ENCODE measurements at regions not wholly inside any gene's neighbourhood (a gene's known extent, or its start where the extent isn't known, plus 50 kb on each side); places are given as distances from the start of the nearest gene placed in this dataset.

- intact Hi-C loops (cut with DNase I) = loop anchor here in 1 of 10 donors (10.0 kb wide), 1 partner anchor 451 kb away; no protein-coding TSS in a partner anchor
- H3K27ac ChIP-seq = no peak overlapping the region
- TF ChIP-seq, protein P1, sequence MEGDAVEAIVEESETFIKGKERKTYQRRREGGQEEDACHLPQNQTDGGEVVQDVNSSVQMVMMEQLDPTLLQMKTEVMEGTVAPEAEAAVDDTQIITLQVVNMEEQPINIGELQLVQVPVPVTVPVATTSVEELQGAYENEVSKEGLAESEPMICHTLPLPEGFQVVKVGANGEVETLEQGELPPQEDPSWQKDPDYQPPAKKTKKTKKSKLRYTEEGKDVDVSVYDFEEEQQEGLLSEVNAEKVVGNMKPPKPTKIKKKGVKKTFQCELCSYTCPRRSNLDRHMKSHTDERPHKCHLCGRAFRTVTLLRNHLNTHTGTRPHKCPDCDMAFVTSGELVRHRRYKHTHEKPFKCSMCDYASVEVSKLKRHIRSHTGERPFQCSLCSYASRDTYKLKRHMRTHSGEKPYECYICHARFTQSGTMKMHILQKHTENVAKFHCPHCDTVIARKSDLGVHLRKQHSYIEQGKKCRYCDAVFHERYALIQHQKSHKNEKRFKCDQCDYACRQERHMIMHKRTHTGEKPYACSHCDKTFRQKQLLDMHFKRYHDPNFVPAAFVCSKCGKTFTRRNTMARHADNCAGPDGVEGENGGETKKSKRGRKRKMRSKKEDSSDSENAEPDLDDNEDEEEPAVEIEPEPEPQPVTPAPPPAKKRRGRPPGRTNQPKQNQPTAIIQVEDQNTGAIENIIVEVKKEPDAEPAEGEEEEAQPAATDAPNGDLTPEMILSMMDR (IDR thresholded peaks at IDR 0.05) = peak in 9 of 12 donors; percentile 11 to 47 (median 34)
- TF ChIP-seq POLR2A (IDR thresholded peaks at IDR 0.05) = no peak
- no peaks in the 10 kb centered on the region for H3K36me3 ChIP-seq
- no peak for DNase-seq
- ATAC-seq = no peak
- H3K4me1 ChIP-seq = no peaks in the 10 kb centered on the region
- no peaks in the 10 kb centered on the region for H3K9me3 ChIP-seq
- no peaks in the 10 kb centered on the region for H3K27me3 ChIP-seq
- WGBS, 4 donors = 3 to 7% (median 4%) methylated on average over 2 of the region's 2 CpGs
- no peak overlapping the region for H3K4me3 ChIP-seq
Observed at GRCh38 chrX:7586126-7586525, 256.8 kb upstream of the VCX start.

DNA sequence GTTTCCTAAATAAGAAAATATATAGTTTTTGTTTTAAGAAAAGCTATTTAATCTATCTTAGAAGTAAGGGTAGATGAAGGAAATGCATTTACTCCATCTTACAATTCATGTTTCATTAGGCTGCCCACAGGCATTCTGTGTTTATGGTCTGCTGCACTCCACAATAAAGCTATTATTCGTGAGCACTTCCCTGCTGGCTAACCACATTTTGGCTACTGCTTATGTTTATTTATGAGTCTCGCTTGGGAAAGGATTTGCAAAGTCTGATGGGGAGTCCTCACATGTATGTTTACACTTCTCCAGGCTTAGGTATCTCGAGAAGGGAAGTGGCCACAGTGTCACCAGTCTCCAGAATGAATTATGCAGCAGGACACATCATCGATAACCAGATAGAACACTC, 260.8 kb upstream of the VCX start:
- intact Hi-C loops (cut with DNase I) = loop anchor here in 1 of 10 donors (10.0 kb wide), 1 partner anchor 447 kb away; no protein-coding TSS in a partner anchor
- H3K27ac ChIP-seq = no peak overlapping the region
- WGBS, 4 donors = 52 to 60% (median 57%) methylated on average over 4 of the region's 4 CpGs
- H3K36me3 ChIP-seq = no peaks in the 10 kb centered on the region
- H3K4me3 ChIP-seq = no peak overlapping the region
- no peaks in the 10 kb centered on the region for H3K27me3 ChIP-seq
- H3K9me3 ChIP-seq = no peaks in the 10 kb centered on the region
- no peaks in the 10 kb centered on the region for H3K4me1 ChIP-seq
- no peak for ATAC-seq
- DNase-seq = no peak
- TF ChIP-seq POLR2A (IDR thresholded peaks at IDR 0.05) = no peak
- TF ChIP-seq, protein P1 (IDR thresholded peaks at IDR 0.05) = no peak

GRCh38 chrX:7580127-7580526, 262.8 kb upstream of the VCX start:
- Histone ChIP-seq H3K27ac (no peak overlapping the region), H3K4me3 (no peak overlapping the region), H3K4me1 (no peaks in the 10 kb centered on the region), H3K36me3 (no peaks in the 10 kb centered on the region), H3K9me3 (no peaks in the 10 kb centered on the region), H3K27me3 (no peaks in the 10 kb centered on the region)
- ATAC-seq (no peak), DNase-seq (no peak)
- no peak for TF ChIP-seq POLR2A (IDR thresholded peaks at IDR 0.05)
- TF ChIP-seq, protein P1 (IDR thresholded peaks at IDR 0.05) = no peak
- 60 to 75% (median 66%) methylated on average over 2 of the region's 2 CpGs for WGBS, 4 donors
- intact Hi-C loops (cut with DNase I) = loop anchor here in 1 of 10 donors (10.0 kb wide), 1 partner anchor 445 kb away; no protein-coding TSS in a partner anchor

DNA sequence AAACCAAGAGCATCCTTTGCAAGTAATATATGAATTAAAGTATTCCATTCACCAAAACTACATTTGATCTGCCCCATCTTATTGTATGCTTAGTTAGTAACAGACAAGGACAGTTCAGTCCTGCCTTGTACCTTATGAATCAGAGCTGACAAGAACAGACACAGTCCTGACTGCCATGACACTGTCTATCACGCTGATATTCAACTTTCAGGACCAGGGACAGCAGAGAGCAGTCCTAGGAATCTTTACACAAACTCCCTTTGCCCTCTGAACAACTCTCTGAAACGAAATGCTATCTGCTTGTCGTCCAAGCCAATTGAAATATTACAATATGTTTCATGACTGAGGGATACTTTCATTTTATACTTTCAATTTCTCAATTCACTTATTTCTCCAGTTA, 268.6 kb upstream of the VCX start:
- intact Hi-C loops (cut with DNase I) = no loop called here
- no peaks in the 10 kb centered on the region for H3K9me3 ChIP-seq
- peak in 1 of 4 donors; percentile 44 for ATAC-seq
- 1 to 5% (median 2%) methylated on average over 3 of the region's 3 CpGs for WGBS, 4 donors
- H3K36me3 ChIP-seq = no peaks in the 10 kb centered on the region
- no peaks in the 10 kb centered on the region for H3K27me3 ChIP-seq
- no peak overlapping the region for H3K4me3 ChIP-seq
- DNase-seq = no peak
- H3K27ac ChIP-seq = no peak overlapping the region
- H3K4me1 ChIP-seq = no peaks in the 10 kb centered on the region
- TF ChIP-seq POLR2A (IDR thresholded peaks at IDR 0.05) = no peak
- TF ChIP-seq, protein P1 (IDR thresholded peaks at IDR 0.05) = no peak
